ENCODE measurements at regions not wholly inside any gene's neighbourhood (a gene's known extent, or its start where the extent isn't known, plus 50 kb on each side); places are given as distances from the start of the nearest gene placed in this dataset.

DNA sequence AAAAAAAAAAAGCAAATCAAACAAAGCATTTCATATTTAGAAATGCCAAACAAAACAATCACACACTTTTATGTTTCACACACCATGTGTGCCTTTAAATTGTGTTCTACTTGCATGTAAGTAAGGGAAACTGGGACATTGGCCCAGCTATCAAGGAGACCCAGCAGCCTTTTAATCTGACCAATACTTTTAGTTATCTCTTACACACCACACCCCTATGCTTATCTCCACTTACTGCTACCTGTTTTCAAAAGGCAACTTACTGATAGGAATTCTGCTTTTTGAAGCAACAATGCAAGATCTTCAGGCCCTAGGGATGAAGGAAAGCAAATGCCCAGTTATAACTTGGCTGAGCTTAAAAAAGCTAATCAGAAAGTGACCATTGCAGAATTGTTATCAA, 1244.8 kb upstream of the SORCS1 start:
- FAIRE-seq (no peak), DNase-seq (no peak)
- Histone ChIP-seq H3K27ac (ENCODE audit: low read depth in 2 of 2, low read length in 2 of 2) (no peak overlapping the region), H3K4me3 (ENCODE audit: low read length in 3 of 3) (no peak overlapping the region), H3K27me3 (ENCODE audit: control insufficient read depth, insufficient read depth, low read length) (no peaks in the 10 kb centered on the region), H3K9ac (ENCODE audit: low read length in 3 of 3) (no peak overlapping the region), H3K4me1 (ENCODE audit: control insufficient read depth in 2 of 3, insufficient read depth in 2 of 3, low read depth in 1 of 3, low read length in 3 of 3) (no peaks in the 10 kb centered on the region), H3K36me3 (ENCODE audit: control insufficient read depth in 2 of 3, insufficient read depth in 3 of 3, low read length in 3 of 3) (no peaks in the 10 kb centered on the region), H3K9me3 (ENCODE audit: control insufficient read depth in 2 of 3, insufficient read depth in 1 of 3, low read length in 3 of 3) (peaks cover 0 to 2% (median 0%) of the 10 kb centered on the region in 3 donors)
- intact Hi-C loops (cut with DNase I): no loop called here
- no peak for TF ChIP-seq CTCF (IDR thresholded peaks at IDR 0.05; ENCODE audit: borderline replicate concordance, extremely low read depth, insufficient read depth)

- no peak for FAIRE-seq
- Histone ChIP-seq H3K36me3 (ENCODE audit: control insufficient read depth in 2 of 3, insufficient read depth in 3 of 3, low read length in 3 of 3) (no peaks in the 10 kb centered on the region), H3K27me3 (ENCODE audit: control insufficient read depth, insufficient read depth, low read length) (no peaks in the 10 kb centered on the region), H3K27ac (ENCODE audit: low read depth in 2 of 2, low read length in 2 of 2) (no peak overlapping the region), H3K9ac (ENCODE audit: low read length in 3 of 3) (no peak overlapping the region), H3K4me3 (ENCODE audit: low read length in 3 of 3) (no peak overlapping the region), H3K4me1 (ENCODE audit: control insufficient read depth in 2 of 3, insufficient read depth in 2 of 3, low read depth in 1 of 3, low read length in 3 of 3) (no peaks in the 10 kb centered on the region), H3K9me3 (ENCODE audit: control insufficient read depth in 2 of 3, insufficient read depth in 1 of 3, low read length in 3 of 3) (peaks cover 0 to 2% (median 0%) of the 10 kb centered on the region in 3 donors)
- no peak for TF ChIP-seq CTCF (IDR thresholded peaks at IDR 0.05; ENCODE audit: borderline replicate concordance, extremely low read depth, insufficient read depth)
- DNase-seq: no peak
- intact Hi-C loops (cut with DNase I): no loop called here
Observed at GRCh38 chr10:108404155-108404554, 1239.6 kb upstream of the SORCS1 start.

- Histone ChIP-seq H3K4me3 (ENCODE audit: low read length in 3 of 3) (no peak overlapping the region), H3K27me3 (ENCODE audit: control insufficient read depth, insufficient read depth, low read length) (no peaks in the 10 kb centered on the region), H3K27ac (ENCODE audit: low read depth in 2 of 2, low read length in 2 of 2) (no peak overlapping the region), H3K9ac (ENCODE audit: low read length in 3 of 3) (no peak overlapping the region), H3K36me3 (ENCODE audit: control insufficient read depth in 2 of 3, insufficient read depth in 3 of 3, low read length in 3 of 3) (no peaks in the 10 kb centered on the region), H3K4me1 (ENCODE audit: control insufficient read depth in 2 of 3, insufficient read depth in 2 of 3, low read depth in 1 of 3, low read length in 3 of 3) (no peaks in the 10 kb centered on the region), H3K9me3 (ENCODE audit: control insufficient read depth in 2 of 3, insufficient read depth in 1 of 3, low read length in 3 of 3) (no peaks in the 10 kb centered on the region)
- TF ChIP-seq CTCF (IDR thresholded peaks at IDR 0.05; ENCODE audit: borderline replicate concordance, extremely low read depth, insufficient read depth): no peak
- no peak for FAIRE-seq
- no peak for DNase-seq
- intact Hi-C loops (cut with DNase I): no loop called here
Observed at GRCh38 chr10:108399465-108399864, 1235.0 kb upstream of the SORCS1 start.

GRCh38 chr10:108393089-108393488, 1228.6 kb upstream of the SORCS1 start:
- H3K4me3 ChIP-seq (ENCODE audit: low read length in 3 of 3): no peak overlapping the region
- no peaks in the 10 kb centered on the region for H3K9me3 ChIP-seq (ENCODE audit: control insufficient read depth in 2 of 3, insufficient read depth in 1 of 3, low read length in 3 of 3)
- H3K27ac ChIP-seq (ENCODE audit: low read depth in 2 of 2, low read length in 2 of 2): no peak overlapping the region
- FAIRE-seq (no peak), DNase-seq (no peak)
- no peak overlapping the region for H3K9ac ChIP-seq (ENCODE audit: low read length in 3 of 3)
- no peak for TF ChIP-seq CTCF (IDR thresholded peaks at IDR 0.05; ENCODE audit: borderline replicate concordance, extremely low read depth, insufficient read depth)
- H3K36me3 ChIP-seq (ENCODE audit: control insufficient read depth in 2 of 3, insufficient read depth in 3 of 3, low read length in 3 of 3): no peaks in the 10 kb centered on the region
- no peaks in the 10 kb centered on the region for H3K4me1 ChIP-seq (ENCODE audit: control insufficient read depth in 2 of 3, insufficient read depth in 2 of 3, low read depth in 1 of 3, low read length in 3 of 3)
- intact Hi-C loops (cut with DNase I): no loop called here
- no peaks in the 10 kb centered on the region for H3K27me3 ChIP-seq (ENCODE audit: control insufficient read depth, insufficient read depth, low read length)

All from kidney (tissue), 13 donors.